ENCODE measurements at regions not wholly inside any gene's neighbourhood (a gene's known extent, or its start where the extent isn't known, plus 50 kb on each side); places are given as distances from the start of the nearest gene placed in this dataset.

- no peak overlapping the region for H3K56ac ChIP-seq (ENCODE audit: extremely low read depth, insufficient read depth, low read length)
- no peak overlapping the region for H4K8ac ChIP-seq (ENCODE audit: low read depth in 2 of 2, low read length in 2 of 2)
- H2BK120ac ChIP-seq (ENCODE audit: low read depth, low read length) = no peak overlapping the region
- no peak overlapping the region for H3K14ac ChIP-seq (replicated peaks; ENCODE audit: low read depth, low read length)
- H3K27me3 ChIP-seq (ENCODE audit: control insufficient read depth, insufficient read depth, low read length) = no peaks in the 10 kb centered on the region
- DNase-seq = no peak
- no peaks in the 10 kb centered on the region for H3K79me1 ChIP-seq (ENCODE audit: low read depth in 1 of 2, low read length in 2 of 2)
- H3K4ac ChIP-seq (ENCODE audit: low read depth, low read length) = no peak overlapping the region
- no peaks in the 10 kb centered on the region for H3K9me3 ChIP-seq (ENCODE audit: control insufficient read depth, insufficient read depth, low read length)
- WGBS, 2 experiments (ENCODE audit: extremely low coverage in 2 of 2, insufficient read length in 1 of 2) = no CpG with 5 or more reads among the region's 2 CpGs
- no peak overlapping the region for H3K27ac ChIP-seq (ENCODE audit: insufficient read depth, low read length)
- no peak overlapping the region for H3K23ac ChIP-seq (ENCODE audit: low read depth, low read length)
- H2BK5ac ChIP-seq (ENCODE audit: low read depth, low read length, poor library complexity, severe bottlenecking) = no peak overlapping the region
- in situ Hi-C loops (cut with MboI; ENCODE audit: low sequenced_read_pairs) = no loop called here
- no peak overlapping the region for H3K4me2 ChIP-seq (ENCODE audit: low read depth, low read length)
- H2AFZ ChIP-seq (replicated peaks; ENCODE audit: low read length, poor library complexity) = no peak overlapping the region
- H3K18ac ChIP-seq (ENCODE audit: low read depth, low read length) = no peak overlapping the region
- H4K20me1 ChIP-seq (ENCODE audit: insufficient read depth, low read length) = no peaks in the 10 kb centered on the region
- ChIA-PET POLR2A (ENCODE audit: unreplicated experiment) (no interaction called here), CTCF (no interaction called here)
- no peak overlapping the region for H2AK5ac ChIP-seq (ENCODE audit: low read depth, low read length)
- H2AK9ac ChIP-seq (replicated peaks; ENCODE audit: low read depth, low read length, poor library complexity) = no peak overlapping the region
- no peaks in the 10 kb centered on the region for H3K9me1 ChIP-seq (ENCODE audit: insufficient read depth, low read length)
- intact Hi-C loops (cut with micrococcal nuclease) = no loop called here
- no peaks in the 10 kb centered on the region for H3K36me3 ChIP-seq (ENCODE audit: control insufficient read depth, insufficient read depth, low read length)
- ATAC-seq (ENCODE audit: low read depth) = no peak
- no peak overlapping the region for H2BK15ac ChIP-seq (ENCODE audit: low read depth, low read length)
- H4K5ac ChIP-seq (ENCODE audit: low read depth, low read length) = no peak overlapping the region
- H3K4me1 ChIP-seq (ENCODE audit: control insufficient read depth, insufficient read depth, low read length) = no peaks in the 10 kb centered on the region
- no peak overlapping the region for H3K9ac ChIP-seq (ENCODE audit: low read depth, low read length)
- H2BK20ac ChIP-seq (ENCODE audit: low read depth, low read length) = no peak overlapping the region
- H4K91ac ChIP-seq (ENCODE audit: insufficient read depth, low read depth, low read length) = no peak overlapping the region
- dilution Hi-C loops (cut with HindIII; ENCODE audit: low sequenced_read_pairs, unreplicated experiment) = no loop called here
- TF ChIP-seq MXI1 (IDR thresholded peaks at IDR 0.05; ENCODE audit: borderline replicate concordance, low read depth, low read length) (no peak), FOS (IDR thresholded peaks at IDR 0.05; ENCODE audit: low read depth, low read length) (no peak), USF2 (IDR thresholded peaks at IDR 0.05; ENCODE audit: low read depth, low read length) (no peak)
- no TSS peak for BruUV-seq (replicated peaks)
- no peak overlapping the region for H3K4me3 ChIP-seq (ENCODE audit: insufficient read depth, low read depth, low read length)
Measured at GRCh38 chr13:90557626-90558025, 789.9 kb upstream of the MIR17HG start.

Data from IMR-90 (cell line).